HepG2 (cell line): ENCODE measurements at regions not wholly inside any gene's neighbourhood (a gene's known extent, or its start where the extent isn't known, plus 50 kb on each side); places are given as distances from the start of the nearest gene placed in this dataset.

ENCODE experiments used
- KLF6 ChIP-seq: IDR thresholded peaks from 2 replicates; pipeline ENCODE4 v1.8.0; 2016; ENCODE audit warnings: missing biosample characterization, missing genetic modification reagents
- PTBP1 ChIP-seq: fragments of 200-400 bp; formaldehyde crosslinking; IDR thresholded peaks from 2 replicates; pipeline ENCODE4 v1.6.1; 2018; ENCODE audit warnings: low read length, low read depth; ENCODE audit not compliant: poor library complexity, severe bottlenecking
- ZNF589 ChIP-seq: sonication (generic); formaldehyde crosslinking; conservative IDR thresholded peaks from 2 replicates; pipeline ENCODE4 v1.8.0; 2022; ENCODE audit warnings: mild to moderate bottlenecking, moderate library complexity, missing genetic modification reagents
- TF ChIP-seq, protein P1 (sequence below), 2 experiments: fragments of 450-650 bp in 1 of 2; sonication (generic) in 1 of 2; formaldehyde crosslinking in 1 of 2; IDR thresholded peaks; 2 replicates each; pipeline versions ENCODE4 v1.6.1 to v1.8.0; 2016 to 2022; ENCODE audit warnings: antibody characterized with exemption in 1 of 2, mild to moderate bottlenecking in 1 of 2, missing genetic modification reagents in 1 of 2

DNA sequence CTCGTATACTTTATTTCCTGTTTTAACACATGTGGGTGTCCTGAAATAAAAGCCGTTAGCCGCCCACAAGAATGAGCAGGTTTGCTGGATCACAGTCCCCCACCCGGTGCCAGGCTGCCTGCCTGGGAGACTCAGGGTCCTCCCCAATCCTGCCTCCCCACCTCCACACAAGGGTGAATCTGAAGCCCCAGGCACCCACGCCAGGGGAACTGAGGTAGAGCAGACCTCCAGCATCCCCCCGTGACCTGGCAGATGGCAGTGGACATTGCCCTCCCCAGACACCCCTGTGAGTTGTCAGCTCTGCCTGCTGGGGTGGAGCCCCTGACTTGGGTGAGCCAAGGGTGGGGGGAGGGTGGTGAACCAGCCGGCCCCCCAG, 114.8 kb downstream of the METRNL start:
- TF ChIP-seq PTBP1 (no peak), KLF6 (CRISPR knock-in tag) (no peak), ZNF589 (CRISPR knock-in tag) (no peak)
- TF ChIP-seq, protein P1, sequence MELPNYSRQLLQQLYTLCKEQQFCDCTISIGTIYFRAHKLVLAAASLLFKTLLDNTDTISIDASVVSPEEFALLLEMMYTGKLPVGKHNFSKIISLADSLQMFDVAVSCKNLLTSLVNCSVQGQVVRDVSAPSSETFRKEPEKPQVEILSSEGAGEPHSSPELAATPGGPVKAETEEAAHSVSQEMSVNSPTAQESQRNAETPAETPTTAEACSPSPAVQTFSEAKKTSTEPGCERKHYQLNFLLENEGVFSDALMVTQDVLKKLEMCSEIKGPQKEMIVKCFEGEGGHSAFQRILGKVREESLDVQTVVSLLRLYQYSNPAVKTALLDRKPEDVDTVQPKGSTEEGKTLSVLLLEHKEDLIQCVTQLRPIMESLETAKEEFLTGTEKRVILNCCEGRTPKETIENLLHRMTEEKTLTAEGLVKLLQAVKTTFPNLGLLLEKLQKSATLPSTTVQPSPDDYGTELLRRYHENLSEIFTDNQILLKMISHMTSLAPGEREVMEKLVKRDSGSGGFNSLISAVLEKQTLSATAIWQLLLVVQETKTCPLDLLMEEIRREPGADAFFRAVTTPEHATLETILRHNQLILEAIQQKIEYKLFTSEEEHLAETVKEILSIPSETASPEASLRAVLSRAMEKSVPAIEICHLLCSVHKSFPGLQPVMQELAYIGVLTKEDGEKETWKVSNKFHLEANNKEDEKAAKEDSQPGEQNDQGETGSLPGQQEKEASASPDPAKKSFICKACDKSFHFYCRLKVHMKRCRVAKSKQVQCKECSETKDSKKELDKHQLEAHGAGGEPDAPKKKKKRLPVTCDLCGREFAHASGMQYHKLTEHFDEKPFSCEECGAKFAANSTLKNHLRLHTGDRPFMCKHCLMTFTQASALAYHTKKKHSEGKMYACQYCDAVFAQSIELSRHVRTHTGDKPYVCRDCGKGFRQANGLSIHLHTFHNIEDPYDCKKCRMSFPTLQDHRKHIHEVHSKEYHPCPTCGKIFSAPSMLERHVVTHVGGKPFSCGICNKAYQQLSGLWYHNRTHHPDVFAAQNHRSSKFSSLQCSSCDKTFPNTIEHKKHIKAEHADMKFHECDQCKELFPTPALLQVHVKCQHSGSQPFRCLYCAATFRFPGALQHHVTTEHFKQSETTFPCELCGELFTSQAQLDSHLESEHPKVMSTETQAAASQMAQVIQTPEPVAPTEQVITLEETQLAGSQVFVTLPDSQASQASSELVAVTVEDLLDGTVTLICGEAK (IDR thresholded peaks at IDR 0.05), result no peak
- TF ChIP-seq, protein P1 (CRISPR knock-in tag; IDR thresholded peaks at IDR 0.05), result no peak
